Cardiac muscle cell (in vitro differentiated cells and primary cell): ENCODE measurements at regions not wholly inside any gene's neighbourhood (a gene's known extent, or its start where the extent isn't known, plus 50 kb on each side); places are given as distances from the start of the nearest gene placed in this dataset.

Experiments used
- DNase-seq, 2 donors: peaks; one replicate each; pipeline versions ENCODE4 v3.0.0 to v3.0.0-alpha.2; 2010 to 2017; ENCODE audit warnings: low read depth in 1 of 2, low spot score in 1 of 2
- H3K27ac ChIP-seq: fragments of 200-600 bp; sonication (generic); 2 replicates; pipeline ENCODE4 v1.5.1; 2016
- H3K27me3 ChIP-seq: fragments of 200-600 bp; sonication (generic); 2 replicates; pipeline ENCODE4 v1.6.0; 2016; ENCODE audit warnings: control low read depth
- H3K36me3 ChIP-seq: fragments of 200-600 bp; sonication (generic); 2 replicates; pipeline ENCODE4 v1.5.1; 2016; ENCODE audit warnings: control low read depth
- H3K4me1 ChIP-seq: fragments of 200-600 bp; sonication (generic); 2 replicates; pipeline ENCODE4 v1.8.1; 2017; ENCODE audit warnings: low read depth, mild to moderate bottlenecking, mixed run types
- H3K4me3 ChIP-seq: fragments of 200-600 bp; sonication (generic); 2 replicates; pipeline ENCODE4 v1.5.1; 2016; ENCODE audit warnings: mild to moderate bottlenecking
- H3K9me3 ChIP-seq: fragments of 200-600 bp; sonication (generic); 2 replicates; pipeline ENCODE4 v1.5.1; 2017; ENCODE audit warnings: low read depth, mild to moderate bottlenecking, control low read depth
- TF ChIP-seq, protein P1 (sequence below): IDR thresholded peaks from 2 replicates; pipeline ENCODE4 v1.5.1; 2012; ENCODE audit warnings: low read depth, mild to moderate bottlenecking, low read length

DNA sequence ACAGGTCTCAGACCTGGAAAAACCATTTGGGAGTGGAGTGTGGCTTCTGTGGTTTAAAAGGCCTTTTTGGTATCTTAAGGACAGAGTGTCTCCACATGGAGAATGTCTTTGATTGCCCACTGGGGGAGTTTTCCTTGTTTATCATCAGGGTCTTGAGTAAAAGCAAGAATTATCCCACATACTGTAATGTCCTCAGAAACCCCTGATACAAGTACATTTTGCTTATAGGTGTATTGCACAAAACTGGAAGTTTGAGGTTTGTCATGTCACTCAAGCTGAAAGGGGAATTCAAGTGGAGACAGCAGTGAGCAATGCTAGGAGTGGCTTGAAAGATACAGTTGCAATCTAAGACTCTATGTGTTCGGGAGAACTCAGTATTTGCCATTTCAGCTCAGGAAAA is 62.7 kb upstream of the GRAMD2B start:
- Histone ChIP-seq H3K4me3 (no peak overlapping the region), H3K36me3 (no peaks in the 10 kb centered on the region), H3K4me1 (peaks cover 13% of the 10 kb centered on the region), H3K27me3 (no peaks in the 10 kb centered on the region), H3K9me3 (no peaks in the 10 kb centered on the region), H3K27ac (no peak overlapping the region)
- TF ChIP-seq, protein P1, sequence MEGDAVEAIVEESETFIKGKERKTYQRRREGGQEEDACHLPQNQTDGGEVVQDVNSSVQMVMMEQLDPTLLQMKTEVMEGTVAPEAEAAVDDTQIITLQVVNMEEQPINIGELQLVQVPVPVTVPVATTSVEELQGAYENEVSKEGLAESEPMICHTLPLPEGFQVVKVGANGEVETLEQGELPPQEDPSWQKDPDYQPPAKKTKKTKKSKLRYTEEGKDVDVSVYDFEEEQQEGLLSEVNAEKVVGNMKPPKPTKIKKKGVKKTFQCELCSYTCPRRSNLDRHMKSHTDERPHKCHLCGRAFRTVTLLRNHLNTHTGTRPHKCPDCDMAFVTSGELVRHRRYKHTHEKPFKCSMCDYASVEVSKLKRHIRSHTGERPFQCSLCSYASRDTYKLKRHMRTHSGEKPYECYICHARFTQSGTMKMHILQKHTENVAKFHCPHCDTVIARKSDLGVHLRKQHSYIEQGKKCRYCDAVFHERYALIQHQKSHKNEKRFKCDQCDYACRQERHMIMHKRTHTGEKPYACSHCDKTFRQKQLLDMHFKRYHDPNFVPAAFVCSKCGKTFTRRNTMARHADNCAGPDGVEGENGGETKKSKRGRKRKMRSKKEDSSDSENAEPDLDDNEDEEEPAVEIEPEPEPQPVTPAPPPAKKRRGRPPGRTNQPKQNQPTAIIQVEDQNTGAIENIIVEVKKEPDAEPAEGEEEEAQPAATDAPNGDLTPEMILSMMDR: no peak
- DNase-seq: peak in 1 of 2 donors; percentile 55

- Histone ChIP-seq H3K4me3 (no peak overlapping the region), H3K4me1 (peaks cover 13% of the 10 kb centered on the region), H3K36me3 (no peaks in the 10 kb centered on the region), H3K27ac (no peak overlapping the region), H3K9me3 (no peaks in the 10 kb centered on the region), H3K27me3 (no peaks in the 10 kb centered on the region)
- DNase-seq: peak in 1 of 2 donors; percentile 59
- TF ChIP-seq, protein P1: no peak
These were observed 59.6 kb upstream of the GRAMD2B start for GRCh38 chr5:126363658-126364057.

- DNase-seq: no peak
- H3K27me3 ChIP-seq: no peaks in the 10 kb centered on the region
- no peaks in the 10 kb centered on the region for H3K36me3 ChIP-seq
- H3K9me3 ChIP-seq: no peaks in the 10 kb centered on the region
- TF ChIP-seq, protein P1: no peak
- H3K4me1 ChIP-seq: peaks cover 13% of the 10 kb centered on the region
- no peak overlapping the region for H3K27ac ChIP-seq
- H3K4me3 ChIP-seq: no peak overlapping the region
These were observed 58.9 kb upstream of the GRAMD2B start for GRCh38 chr5:126364206-126364902.

GRCh38 chr5:126365446-126366198 is 57.6 kb upstream of the GRAMD2B start:
- H3K27ac ChIP-seq: no peak overlapping the region
- H3K36me3 ChIP-seq: no peaks in the 10 kb centered on the region
- no peaks in the 10 kb centered on the region for H3K27me3 ChIP-seq
- TF ChIP-seq, protein P1: no peak
- peaks cover 10% of the 10 kb centered on the region for H3K4me1 ChIP-seq
- no peaks in the 10 kb centered on the region for H3K9me3 ChIP-seq
- DNase-seq: peak in 1 of 2 donors; percentile 66
- H3K4me3 ChIP-seq: no peak overlapping the region

- DNase-seq: no peak
- H3K27me3 ChIP-seq: no peaks in the 10 kb centered on the region
- no peak overlapping the region for H3K4me3 ChIP-seq
- no peak overlapping the region for H3K27ac ChIP-seq
- no peaks in the 10 kb centered on the region for H3K36me3 ChIP-seq
- TF ChIP-seq, protein P1: no peak
- H3K9me3 ChIP-seq: no peaks in the 10 kb centered on the region
- peaks cover 8% of the 10 kb centered on the region for H3K4me1 ChIP-seq
These were observed 57.0 kb upstream of the GRAMD2B start for GRCh38 chr5:126366199-126366560.
